ENCODE measurements at regions not wholly inside any gene's neighbourhood (a gene's known extent, or its start where the extent isn't known, plus 50 kb on each side); places are given as distances from the start of the nearest gene placed in this dataset.

GRCh38 chr4:45640281-45640680 lies 483.6 kb downstream of the GABRG1 start:
- TF ChIP-seq POLR2A (IDR thresholded peaks at IDR 0.05) (no peak), CTCF (IDR thresholded peaks at IDR 0.05) (no peak)

All from uterus (tissue), 2 donors.